CD4-positive, alpha-beta T cell (primary cell): ENCODE measurements at regions not wholly inside any gene's neighbourhood (a gene's known extent, or its start where the extent isn't known, plus 50 kb on each side); places are given as distances from the start of the nearest gene placed in this dataset.

Experiments used
- ATAC-seq: fragments of 200-7000 bp; cut with Tn5 transposase; one replicate; pipeline ENCODE4 v1.10.0; 2022; ENCODE audit warnings: mild to moderate bottlenecking; ENCODE audit not compliant: poor library complexity
- CTCF ChIA-PET: fragments of 350-600 bp; sonication (Branson Sonifier 250); formaldehyde crosslinking; loops from one replicate; lab custom pipeline; 2021; ENCODE audit warnings: antibody characterized with exemption, inconsistent platforms; lab: Charles Lee
- POLR2A ChIA-PET: fragments of 350-600 bp; sonication (Branson Sonifier 250); formaldehyde crosslinking; loops from one replicate; lab custom pipeline; 2021; ENCODE audit warnings: antibody characterized with exemption, inconsistent platforms; lab: Charles Lee
- DNase-seq, 14 experiments: peaks; one replicate each; pipeline ENCODE4 v3.0.0-alpha.2; 2013 to 2020; ENCODE audit warnings: mixed read lengths in 2 of 14
- H3K27ac ChIP-seq, 2 donors: one replicate each; pipeline versions ENCODE4 v1.5.1 to v1.7.0; 2013; ENCODE audit warnings: low read length in 2 of 2, low read depth in 1 of 2, mild to moderate bottlenecking in 1 of 2
- H3K27me3 ChIP-seq, 2 experiments: 1 replicate in 1 of 2; 2 replicates in 1 of 2; pipeline versions ENCODE4 v1.6.1 to v1.7.0; 2013; ENCODE audit warnings: low read length in 2 of 2, control low read depth in 1 of 2, mild to moderate bottlenecking in 1 of 2, moderate library complexity in 1 of 2; ENCODE audit not compliant: insufficient read depth in 2 of 2, control insufficient read depth in 1 of 2
- H3K36me3 ChIP-seq: one replicate; pipeline ENCODE4 v1.6.1; 2013; ENCODE audit warnings: low read length, control low read depth; ENCODE audit not compliant: insufficient read depth
- H3K4me1 ChIP-seq: one replicate; pipeline ENCODE4 v1.6.1; 2013; ENCODE audit warnings: low read length, control low read depth; ENCODE audit not compliant: insufficient read depth
- H3K4me3 ChIP-seq: one replicate; pipeline ENCODE4 v1.5.1; 2013; ENCODE audit warnings: mild to moderate bottlenecking, low read length, moderate library complexity
- H3K9me3 ChIP-seq, 2 experiments: 1 replicate in 1 of 2; 2 replicates in 1 of 2; pipeline versions ENCODE4 v1.6.1 to v1.7.0; 2013; ENCODE audit warnings: low read length in 2 of 2, mild to moderate bottlenecking in 2 of 2, control low read depth in 1 of 2, moderate library complexity in 1 of 2; ENCODE audit not compliant: control insufficient read depth in 1 of 2, insufficient read depth in 1 of 2
- H3K27ac Mint-ChIP-seq: one replicate; pipeline ENCODE4 v1.8.0; 2020; ENCODE audit warnings: mixed read lengths
- H3K27me3 Mint-ChIP-seq: one replicate; pipeline ENCODE4 v1.8.0; 2021; ENCODE audit warnings: mixed read lengths
- H3K36me3 Mint-ChIP-seq: one replicate; pipeline ENCODE4 v1.8.0; 2021; ENCODE audit warnings: low read depth, mixed read lengths
- H3K4me1 Mint-ChIP-seq: one replicate; pipeline ENCODE4 v1.8.0; 2021; ENCODE audit warnings: low read depth, mixed read lengths
- H3K4me3 Mint-ChIP-seq: one replicate; pipeline ENCODE4 v1.8.0; 2020; ENCODE audit warnings: mild to moderate bottlenecking, mixed read lengths
- H3K9me3 Mint-ChIP-seq: one replicate; pipeline ENCODE4 v1.8.0; 2020; ENCODE audit warnings: mixed read lengths
- intact Hi-C, 2 experiments: fragments of 100-400 bp; cut with DNase I in 1 of 2; cut with micrococcal nuclease in 1 of 2; formaldehyde crosslinking; loops; one replicate each; pipeline versions ENCODE4 v1.15.1 to v1.9.0; 2023 to 2025; cut with DNase I, micrococcal nuclease
- TF ChIP-seq, protein P1 (sequence below): fragments of 200-600 bp; IDR thresholded peaks from one replicate; pipeline ENCODE4 v1.8.0; 2022; ENCODE audit warnings: antibody characterized with exemption, mild to moderate bottlenecking

DNA sequence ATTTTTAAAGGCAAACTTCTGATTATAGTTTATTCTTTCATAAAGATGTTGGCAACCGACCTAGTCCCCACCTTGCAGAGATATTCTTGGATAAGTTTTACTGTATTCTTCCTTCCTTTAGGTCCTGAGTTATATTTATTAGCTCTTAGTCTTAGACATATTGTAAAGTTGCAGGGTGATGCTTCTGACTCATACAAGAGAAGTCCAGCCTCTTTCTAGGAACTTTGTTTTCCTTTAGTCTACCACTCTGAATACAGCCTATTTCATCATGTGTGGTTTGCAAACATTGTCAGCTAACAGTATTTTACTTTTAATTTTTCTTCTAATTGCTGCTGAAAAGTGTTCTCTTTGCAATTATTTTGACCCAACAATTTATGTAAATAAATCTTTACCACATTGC, 686.7 kb downstream of the COL12A1 start:
- TF ChIP-seq, protein P1, sequence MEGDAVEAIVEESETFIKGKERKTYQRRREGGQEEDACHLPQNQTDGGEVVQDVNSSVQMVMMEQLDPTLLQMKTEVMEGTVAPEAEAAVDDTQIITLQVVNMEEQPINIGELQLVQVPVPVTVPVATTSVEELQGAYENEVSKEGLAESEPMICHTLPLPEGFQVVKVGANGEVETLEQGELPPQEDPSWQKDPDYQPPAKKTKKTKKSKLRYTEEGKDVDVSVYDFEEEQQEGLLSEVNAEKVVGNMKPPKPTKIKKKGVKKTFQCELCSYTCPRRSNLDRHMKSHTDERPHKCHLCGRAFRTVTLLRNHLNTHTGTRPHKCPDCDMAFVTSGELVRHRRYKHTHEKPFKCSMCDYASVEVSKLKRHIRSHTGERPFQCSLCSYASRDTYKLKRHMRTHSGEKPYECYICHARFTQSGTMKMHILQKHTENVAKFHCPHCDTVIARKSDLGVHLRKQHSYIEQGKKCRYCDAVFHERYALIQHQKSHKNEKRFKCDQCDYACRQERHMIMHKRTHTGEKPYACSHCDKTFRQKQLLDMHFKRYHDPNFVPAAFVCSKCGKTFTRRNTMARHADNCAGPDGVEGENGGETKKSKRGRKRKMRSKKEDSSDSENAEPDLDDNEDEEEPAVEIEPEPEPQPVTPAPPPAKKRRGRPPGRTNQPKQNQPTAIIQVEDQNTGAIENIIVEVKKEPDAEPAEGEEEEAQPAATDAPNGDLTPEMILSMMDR = no peak
- POLR2A ChIA-PET = no interaction called here

DNA sequence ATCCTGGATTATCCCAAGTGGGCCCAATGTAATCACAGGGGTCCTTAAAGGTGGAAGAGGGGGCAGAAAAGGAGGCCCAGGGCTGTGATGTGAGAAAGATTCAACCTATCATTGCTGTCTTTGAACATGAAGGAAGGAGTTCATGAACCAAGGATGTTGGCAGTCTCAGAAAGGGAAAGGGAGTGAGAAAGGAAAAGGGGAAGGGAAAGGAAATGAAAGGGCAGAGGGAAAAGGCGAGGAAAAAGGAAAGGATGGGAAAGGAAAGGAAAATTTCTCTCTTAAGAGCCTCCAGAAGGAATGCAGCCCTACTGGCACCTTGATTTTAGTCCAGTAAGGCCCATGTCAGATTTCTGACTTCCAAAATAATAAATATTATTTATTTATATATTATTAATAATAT, 687.8 kb downstream of the COL12A1 start:
- peaks cover 7% of the 10 kb centered on the region for H3K9me3 Mint-ChIP-seq
- DNase-seq = no peak
- ChIA-PET CTCF (no interaction called here), POLR2A (no interaction called here)
- Histone ChIP-seq H3K27me3 (no peaks in the 10 kb centered on the region), H3K9me3 (peaks cover 0 to 3% of the 10 kb centered on the region in 2 experiments), H3K4me1 (no peaks in the 10 kb centered on the region), H3K27ac (no peak overlapping the region), H3K4me3 (no peak overlapping the region), H3K36me3 (no peaks in the 10 kb centered on the region)
- ATAC-seq = no peak
- no peak overlapping the region for H3K27ac Mint-ChIP-seq
- no peaks in the 10 kb centered on the region for H3K4me1 Mint-ChIP-seq
- intact Hi-C loops = no loop called here
- no peaks in the 10 kb centered on the region for H3K36me3 Mint-ChIP-seq
- H3K4me3 Mint-ChIP-seq = no peak overlapping the region
- no peaks in the 10 kb centered on the region for H3K27me3 Mint-ChIP-seq
- TF ChIP-seq, protein P1 = no peak

More for the DNA sequence above, 686.7 kb downstream of the COL12A1 start:
- no peak overlapping the region for H3K4me3 ChIP-seq
- no peak overlapping the region for H3K27ac ChIP-seq
- no peaks in the 10 kb centered on the region for H3K27me3 ChIP-seq
- no peaks in the 10 kb centered on the region for H3K36me3 ChIP-seq
- H3K4me1 ChIP-seq = no peaks in the 10 kb centered on the region
- DNase-seq (no peak), ATAC-seq (no peak)
- Mint-ChIP-seq H3K27me3 (no peaks in the 10 kb centered on the region), H3K4me3 (no peak overlapping the region), H3K36me3 (no peaks in the 10 kb centered on the region), H3K9me3 (peaks cover 7% of the 10 kb centered on the region), H3K27ac (no peak overlapping the region), H3K4me1 (no peaks in the 10 kb centered on the region)
- peaks cover 0 to 3% of the 10 kb centered on the region in 2 experiments for H3K9me3 ChIP-seq
- intact Hi-C loops = no loop called here
- CTCF ChIA-PET = no interaction called here

DNA sequence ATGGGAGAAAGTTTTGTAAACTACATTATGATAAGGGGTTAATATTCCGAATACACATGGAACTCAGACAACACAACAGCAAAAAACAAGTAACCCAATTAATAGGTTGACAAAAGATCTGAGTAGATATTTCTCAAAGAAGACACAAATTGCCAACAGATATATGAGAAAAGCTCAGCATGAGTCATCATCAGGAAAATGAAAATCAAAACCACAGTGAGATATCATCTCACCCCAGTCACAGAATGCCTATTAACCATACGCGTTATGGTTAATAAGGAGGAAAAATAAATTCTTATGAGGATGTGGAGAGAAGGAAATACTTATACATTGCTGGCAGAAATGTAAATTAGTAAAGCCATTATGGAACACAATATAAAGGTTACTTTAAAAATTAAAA, 695.0 kb downstream of the COL12A1 start:
- H3K4me3 Mint-ChIP-seq = no peak overlapping the region
- Histone ChIP-seq H3K36me3 (no peaks in the 10 kb centered on the region), H3K4me3 (no peak overlapping the region), H3K4me1 (no peaks in the 10 kb centered on the region), H3K27ac (no peak overlapping the region), H3K27me3 (no peaks in the 10 kb centered on the region), H3K9me3 (peaks cover 0 to 3% of the 10 kb centered on the region in 2 experiments)
- ATAC-seq = no peak
- no peaks in the 10 kb centered on the region for H3K27me3 Mint-ChIP-seq
- H3K9me3 Mint-ChIP-seq = peaks cover 6% of the 10 kb centered on the region
- CTCF ChIA-PET = no interaction called here
- TF ChIP-seq, protein P1 = no peak
- intact Hi-C loops = no loop called here
- no peaks in the 10 kb centered on the region for H3K4me1 Mint-ChIP-seq
- DNase-seq = no peak
- POLR2A ChIA-PET = no interaction called here
- H3K36me3 Mint-ChIP-seq = no peaks in the 10 kb centered on the region
- no peak overlapping the region for H3K27ac Mint-ChIP-seq
